ENCODE measurements at regions not wholly inside any gene's neighbourhood (a gene's known extent, or its start where the extent isn't known, plus 50 kb on each side); places are given as distances from the start of the nearest gene placed in this dataset.

DNA sequence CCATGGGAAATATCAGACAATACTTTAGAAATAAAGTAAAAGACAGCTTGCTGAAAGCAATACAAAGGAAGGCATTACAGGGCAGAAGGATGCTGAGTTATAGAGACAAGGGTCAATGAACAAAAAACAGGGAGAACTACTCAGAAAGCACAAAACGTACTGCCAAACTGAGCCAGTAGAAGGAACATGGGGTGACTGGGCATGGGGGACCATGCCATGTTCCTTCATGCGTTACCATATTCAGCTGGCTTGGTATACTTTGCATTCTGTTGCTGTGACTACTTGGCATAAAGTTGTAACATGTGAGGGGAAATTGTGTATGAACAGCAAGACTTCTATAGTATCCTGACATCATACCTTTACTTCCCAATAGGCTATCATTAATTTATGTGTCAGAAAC is 358.6 kb upstream of the LYPLAL1 start:
- no peak for DNase-seq (ENCODE audit: extremely low read depth in 1 of 4, low spot score in 3 of 4)
- no TSS peak for BruUV-seq (replicated peaks)
- intact Hi-C loops (cut with micrococcal nuclease) (no loop called here), in situ Hi-C loops (cut with MboI) (no loop called here)
- no peaks in the 10 kb centered on the region for H3K9me1 ChIP-seq (ENCODE audit: control insufficient read depth, insufficient read depth, low read length)
- TF ChIP-seq, protein P1, sequence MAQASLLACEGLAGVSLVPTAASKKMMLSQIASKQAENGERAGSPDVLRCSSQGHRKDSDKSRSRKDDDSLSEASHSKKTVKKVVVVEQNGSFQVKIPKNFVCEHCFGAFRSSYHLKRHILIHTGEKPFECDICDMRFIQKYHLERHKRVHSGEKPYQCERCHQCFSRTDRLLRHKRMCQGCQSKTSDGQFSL (CRISPR knock-in tag; IDR thresholded peaks at IDR 0.05) = no peak
- TF ChIP-seq, protein P1 (tag; IDR thresholded peaks at IDR 0.05) = no peak
- TF ChIP-seq, protein P2, sequence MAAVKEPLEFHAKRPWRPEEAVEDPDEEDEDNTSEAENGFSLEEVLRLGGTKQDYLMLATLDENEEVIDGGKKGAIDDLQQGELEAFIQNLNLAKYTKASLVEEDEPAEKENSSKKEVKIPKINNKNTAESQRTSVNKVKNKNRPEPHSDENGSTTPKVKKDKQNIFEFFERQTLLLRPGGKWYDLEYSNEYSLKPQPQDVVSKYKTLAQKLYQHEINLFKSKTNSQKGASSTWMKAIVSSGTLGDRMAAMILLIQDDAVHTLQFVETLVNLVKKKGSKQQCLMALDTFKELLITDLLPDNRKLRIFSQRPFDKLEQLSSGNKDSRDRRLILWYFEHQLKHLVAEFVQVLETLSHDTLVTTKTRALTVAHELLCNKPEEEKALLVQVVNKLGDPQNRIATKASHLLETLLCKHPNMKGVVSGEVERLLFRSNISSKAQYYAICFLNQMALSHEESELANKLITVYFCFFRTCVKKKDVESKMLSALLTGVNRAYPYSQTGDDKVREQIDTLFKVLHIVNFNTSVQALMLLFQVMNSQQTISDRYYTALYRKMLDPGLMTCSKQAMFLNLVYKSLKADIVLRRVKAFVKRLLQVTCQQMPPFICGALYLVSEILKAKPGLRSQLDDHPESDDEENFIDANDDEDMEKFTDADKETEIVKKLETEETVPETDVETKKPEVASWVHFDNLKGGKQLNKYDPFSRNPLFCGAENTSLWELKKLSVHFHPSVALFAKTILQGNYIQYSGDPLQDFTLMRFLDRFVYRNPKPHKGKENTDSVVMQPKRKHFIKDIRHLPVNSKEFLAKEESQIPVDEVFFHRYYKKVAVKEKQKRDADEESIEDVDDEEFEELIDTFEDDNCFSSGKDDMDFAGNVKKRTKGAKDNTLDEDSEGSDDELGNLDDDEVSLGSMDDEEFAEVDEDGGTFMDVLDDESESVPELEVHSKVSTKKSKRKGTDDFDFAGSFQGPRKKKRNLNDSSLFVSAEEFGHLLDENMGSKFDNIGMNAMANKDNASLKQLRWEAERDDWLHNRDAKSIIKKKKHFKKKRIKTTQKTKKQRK (IDR thresholded peaks at IDR 0.05; ENCODE audit: borderline replicate concordance, low read depth, low read length) = no peak
- TF ChIP-seq ETV6 (IDR thresholded peaks at IDR 0.05; ENCODE audit: borderline replicate concordance in 1 of 2, low read depth in 2 of 2, low read length in 1 of 2) (no peak), ETV6 (CRISPR knock-in tag; IDR thresholded peaks at IDR 0.05; ENCODE audit: borderline replicate concordance) (no peak), BHLHE40 (IDR thresholded peaks at IDR 0.05; ENCODE audit: low read length) (no peak)
- no peaks in the 10 kb centered on the region for H3K36me3 ChIP-seq (ENCODE audit: control insufficient read depth, insufficient read depth, low read length)
- no peak for FAIRE-seq
- no peaks in the 10 kb centered on the region for H3K4me1 ChIP-seq (replicated peaks in 1 of 2; ENCODE audit: control insufficient read depth in 2 of 2, insufficient read depth in 2 of 2, low read length in 2 of 2)
- POLR2A ChIA-PET = no interaction called here
- ATAC-seq = no peak
- no peak overlapping the region for H3K4me3 ChIP-seq
- no peak overlapping the region for H2AFZ ChIP-seq (ENCODE audit: low read depth, low read length)
- no peaks in the 10 kb centered on the region for H3K27me3 ChIP-seq (ENCODE audit: control insufficient read depth in 2 of 2, insufficient read depth in 2 of 2, low read length in 2 of 2)
- H3K4me2 ChIP-seq (ENCODE audit: insufficient read depth, low read length) = no peak overlapping the region
- H4K20me1 ChIP-seq (replicated peaks; ENCODE audit: control insufficient read depth, insufficient read depth, low read length) = no peaks in the 10 kb centered on the region
- H3K79me2 ChIP-seq (ENCODE audit: control insufficient read depth, insufficient read depth, low read length) = no peaks in the 10 kb centered on the region
- H3K9me3 ChIP-seq (replicated peaks; ENCODE audit: control insufficient read depth, insufficient read depth, low read depth, low read length) = no peaks in the 10 kb centered on the region; the same call in 1 of the 2 replicates
- H3K27ac ChIP-seq (ENCODE audit: extremely low read depth, low read depth, low read length) = no peak overlapping the region
- CTCF ChIA-PET (ENCODE audit: low intra/inter-chr PET ratio) = no interaction called here
- no peak overlapping the region for H3K9ac ChIP-seq (ENCODE audit: insufficient read depth in 1 of 2, low read depth in 2 of 2, low read length in 2 of 2)
- 8% methylated on average over 2 of the region's 2 CpGs for WGBS (ENCODE audit: insufficient coverage, low coverage, missing lambda C conversion rate)
